ENCODE measurements at regions not wholly inside any gene's neighbourhood (a gene's known extent, or its start where the extent isn't known, plus 50 kb on each side); places are given as distances from the start of the nearest gene placed in this dataset.

- TF ChIP-seq CTCF (IDR thresholded peaks at IDR 0.05; ENCODE audit: low read depth, low read length, poor library complexity, severe bottlenecking) (no peak), EZH2phosphoT487 (IDR thresholded peaks at IDR 0.05; ENCODE audit: borderline replicate concordance, low read length) (no peak)
Observed at GRCh38 chr13:63367522-63368198, 1952.0 kb upstream of the PCDH20 start.
